ENCODE measurements at regions not wholly inside any gene's neighbourhood (a gene's known extent, or its start where the extent isn't known, plus 50 kb on each side); places are given as distances from the start of the nearest gene placed in this dataset.

GRCh38 chr12:41737423-41737822 is 407.3 kb downstream of the GXYLT1 start:
- DNase-seq (ENCODE audit: low read depth) = no peak
- TF ChIP-seq, protein P1, sequence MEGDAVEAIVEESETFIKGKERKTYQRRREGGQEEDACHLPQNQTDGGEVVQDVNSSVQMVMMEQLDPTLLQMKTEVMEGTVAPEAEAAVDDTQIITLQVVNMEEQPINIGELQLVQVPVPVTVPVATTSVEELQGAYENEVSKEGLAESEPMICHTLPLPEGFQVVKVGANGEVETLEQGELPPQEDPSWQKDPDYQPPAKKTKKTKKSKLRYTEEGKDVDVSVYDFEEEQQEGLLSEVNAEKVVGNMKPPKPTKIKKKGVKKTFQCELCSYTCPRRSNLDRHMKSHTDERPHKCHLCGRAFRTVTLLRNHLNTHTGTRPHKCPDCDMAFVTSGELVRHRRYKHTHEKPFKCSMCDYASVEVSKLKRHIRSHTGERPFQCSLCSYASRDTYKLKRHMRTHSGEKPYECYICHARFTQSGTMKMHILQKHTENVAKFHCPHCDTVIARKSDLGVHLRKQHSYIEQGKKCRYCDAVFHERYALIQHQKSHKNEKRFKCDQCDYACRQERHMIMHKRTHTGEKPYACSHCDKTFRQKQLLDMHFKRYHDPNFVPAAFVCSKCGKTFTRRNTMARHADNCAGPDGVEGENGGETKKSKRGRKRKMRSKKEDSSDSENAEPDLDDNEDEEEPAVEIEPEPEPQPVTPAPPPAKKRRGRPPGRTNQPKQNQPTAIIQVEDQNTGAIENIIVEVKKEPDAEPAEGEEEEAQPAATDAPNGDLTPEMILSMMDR (conservative IDR thresholded peaks at IDR 0.05; ENCODE audit: low read depth, low read length) = no peak
- H3K4me3 ChIP-seq (ENCODE audit: low read depth, low read length) = no peak overlapping the region

DNA sequence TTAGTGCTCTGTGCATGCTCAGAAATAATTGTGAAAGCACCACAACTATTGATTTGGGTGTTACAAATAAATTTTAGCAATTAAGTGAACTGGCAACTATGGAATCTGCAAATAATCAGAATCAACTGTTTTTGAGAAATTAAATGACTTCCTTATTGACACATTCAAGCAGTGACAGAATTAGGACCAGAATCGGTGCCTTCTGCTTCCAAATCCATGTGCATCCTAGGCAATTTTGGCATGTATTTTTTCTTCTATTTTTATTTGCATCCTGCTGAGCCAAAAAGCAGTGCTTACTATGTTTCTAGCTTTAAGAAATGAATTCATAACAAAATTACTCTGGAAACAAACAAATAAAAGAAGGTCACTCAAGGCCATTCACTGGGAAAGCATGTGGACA is 408.2 kb downstream of the GXYLT1 start:
- no peak overlapping the region for H3K4me3 ChIP-seq (ENCODE audit: low read depth, low read length)

DNA sequence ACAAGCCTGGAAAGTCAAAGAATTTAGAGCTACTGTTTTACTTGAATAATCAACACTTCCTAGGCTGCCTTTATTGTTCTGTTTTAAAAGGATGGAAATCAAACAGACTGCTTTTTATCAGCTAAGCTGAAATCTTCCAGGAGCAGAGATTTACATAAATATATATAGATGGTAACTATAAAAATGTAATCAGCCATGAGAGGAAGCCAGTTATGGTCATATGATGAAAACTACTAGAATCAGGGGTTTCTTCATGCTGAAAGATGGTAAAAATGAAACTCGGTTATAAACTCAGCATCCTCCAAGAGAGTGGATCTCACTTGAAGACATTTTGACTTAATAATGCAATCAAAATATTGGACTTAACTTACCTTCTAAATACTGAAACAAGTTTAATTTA is 413.0 kb downstream of the GXYLT1 start:
- TF ChIP-seq, protein P1 (conservative IDR thresholded peaks at IDR 0.05; ENCODE audit: low read depth, low read length) = no peak
- no peak overlapping the region for H3K4me3 ChIP-seq (ENCODE audit: low read depth, low read length)
- DNase-seq (ENCODE audit: low read depth) = no peak

More for the DNA sequence above, 408.2 kb downstream of the GXYLT1 start:
- TF ChIP-seq, protein P1 (conservative IDR thresholded peaks at IDR 0.05; ENCODE audit: low read depth, low read length) = no peak
- DNase-seq (ENCODE audit: low read depth) = no peak

DNA sequence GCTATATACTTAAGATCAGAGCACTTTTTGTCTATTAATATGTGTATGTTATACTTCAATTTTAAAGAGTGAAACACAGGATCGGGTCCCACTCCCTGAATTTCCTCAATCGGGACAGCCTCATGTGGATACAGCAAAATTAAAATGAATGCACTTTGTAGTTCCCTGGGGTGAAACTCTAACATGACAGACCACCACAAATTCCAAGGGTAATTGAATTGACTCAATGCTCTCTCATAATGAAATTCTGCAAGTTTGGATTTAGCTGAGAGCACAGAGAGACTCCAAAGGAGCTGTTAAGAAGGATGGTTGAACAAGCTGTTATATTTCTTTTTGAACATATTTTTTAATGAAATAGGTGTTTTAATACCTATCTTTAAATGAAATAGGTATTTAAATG is 413.6 kb downstream of the GXYLT1 start:
- no peak overlapping the region for H3K4me3 ChIP-seq (ENCODE audit: low read depth, low read length)
- TF ChIP-seq, protein P1 (conservative IDR thresholded peaks at IDR 0.05; ENCODE audit: low read depth, low read length) = no peak
- DNase-seq (ENCODE audit: low read depth) = no peak

- TF ChIP-seq, protein P1 (conservative IDR thresholded peaks at IDR 0.05; ENCODE audit: low read depth, low read length) = no peak
- no peak overlapping the region for H3K4me3 ChIP-seq (ENCODE audit: low read depth, low read length)
- no peak for DNase-seq (ENCODE audit: low read depth)
Measured at GRCh38 chr12:41724216-41724615, 420.5 kb downstream of the GXYLT1 start.

- DNase-seq (ENCODE audit: low read depth) = no peak
- H3K4me3 ChIP-seq (ENCODE audit: low read depth, low read length) = no peak overlapping the region
- TF ChIP-seq, protein P1 (conservative IDR thresholded peaks at IDR 0.05; ENCODE audit: low read depth, low read length) = no peak
Measured at GRCh38 chr12:41719214-41719613, 425.5 kb downstream of the GXYLT1 start.

DNA sequence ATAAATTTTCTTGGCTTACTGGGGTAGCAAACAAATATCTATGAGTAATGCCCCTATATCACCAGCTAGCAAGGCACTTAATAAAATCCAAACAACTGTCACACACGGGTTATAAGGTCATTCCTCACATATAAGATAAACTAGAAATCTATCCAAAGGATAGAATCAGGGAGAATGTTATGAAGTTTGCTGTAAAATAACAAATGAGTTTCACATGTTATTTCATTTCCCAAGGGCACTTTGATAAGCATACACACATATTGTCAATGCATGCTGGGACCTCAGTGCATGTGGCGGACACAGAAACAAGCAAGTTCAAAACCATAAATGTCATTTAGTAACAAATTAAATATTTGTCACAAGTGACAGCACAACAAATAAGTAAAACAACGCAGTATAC is 429.4 kb downstream of the GXYLT1 start:
- TF ChIP-seq, protein P1 (conservative IDR thresholded peaks at IDR 0.05; ENCODE audit: low read depth, low read length) = no peak
- no peak for DNase-seq (ENCODE audit: low read depth)
- H3K4me3 ChIP-seq (ENCODE audit: low read depth, low read length) = no peak overlapping the region
